ENCODE measurements at regions not wholly inside any gene's neighbourhood (a gene's known extent, or its start where the extent isn't known, plus 50 kb on each side); places are given as distances from the start of the nearest gene placed in this dataset.

DNA sequence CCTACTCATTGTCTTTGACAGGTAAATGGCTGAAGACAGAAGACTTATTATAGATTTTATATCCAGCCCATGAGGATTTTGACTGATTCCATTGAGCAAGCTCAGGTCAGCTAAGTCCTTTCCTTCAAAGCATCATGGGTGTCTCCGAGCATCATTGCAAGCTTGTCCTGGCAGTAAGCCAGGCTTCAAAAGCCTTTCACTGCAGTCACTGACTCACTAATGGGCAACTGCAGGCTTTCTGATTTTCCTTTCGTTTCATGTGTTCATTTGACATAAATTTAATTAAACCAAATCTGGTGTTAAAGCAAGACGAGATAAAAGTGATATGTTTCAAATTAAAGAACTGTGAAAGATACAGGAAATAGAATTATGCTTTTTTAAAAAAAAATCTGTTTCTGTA is 426.2 kb downstream of the ANXA1 start:
- TF ChIP-seq CTCF (IDR thresholded peaks at IDR 0.05) (no peak), POLR2A (IDR thresholded peaks at IDR 0.05) (no peak)
